Right renal cortex interstitium (tissue), 3 donors: ENCODE measurements at regions not wholly inside any gene's neighbourhood (a gene's known extent, or its start where the extent isn't known, plus 50 kb on each side); places are given as distances from the start of the nearest gene placed in this dataset.

Experiments
- DNase-seq, 3 donors: peaks; one replicate each; pipeline ENCODE4 v3.0.0-alpha.2; 2013; ENCODE audit warnings: low read depth in 3 of 3, low spot score in 2 of 3

- DNase-seq, result no peak
Measured at GRCh38 chr13:103762523-103762922, 696.3 kb upstream of the SLC10A2 start.

- DNase-seq, result no peak
Measured at GRCh38 chr13:103759361-103759760, 693.1 kb upstream of the SLC10A2 start.

GRCh38 chr13:103758222-103758621 lies 692.0 kb upstream of the SLC10A2 start:
- DNase-seq, result no peak

- DNase-seq, result no peak
Measured at GRCh38 chr13:103757361-103757760, 691.1 kb upstream of the SLC10A2 start.

GRCh38 chr13:103754783-103755182 lies 688.6 kb upstream of the SLC10A2 start:
- DNase-seq, result no peak

GRCh38 chr13:103734837-103735236 lies 668.6 kb upstream of the SLC10A2 start:
- DNase-seq, result no peak

- no peak for DNase-seq
Measured at GRCh38 chr13:103731959-103732358, 665.7 kb upstream of the SLC10A2 start.

DNA sequence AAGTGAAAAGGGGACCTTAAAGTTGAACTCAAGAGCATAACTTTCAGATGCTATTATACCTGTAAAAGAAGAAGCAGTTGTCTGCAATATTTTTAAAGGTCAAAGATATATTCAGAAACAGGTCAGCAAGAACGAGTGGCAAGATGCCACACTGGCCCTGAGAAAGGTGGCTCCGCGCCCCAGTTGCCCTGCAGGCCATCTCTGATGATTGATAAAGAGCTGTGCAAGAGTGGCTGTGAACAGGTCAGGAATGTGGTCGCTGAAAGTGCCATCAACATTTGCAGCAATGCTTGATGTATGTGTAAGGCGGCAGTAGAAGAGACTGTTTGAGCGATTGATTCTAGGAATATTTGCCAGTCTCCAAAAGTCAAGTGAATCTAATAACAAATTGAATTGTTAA lies 664.2 kb upstream of the SLC10A2 start:
- no peak for DNase-seq

- DNase-seq, result no peak
Measured at GRCh38 chr13:103726808-103727207, 660.6 kb upstream of the SLC10A2 start.

DNA sequence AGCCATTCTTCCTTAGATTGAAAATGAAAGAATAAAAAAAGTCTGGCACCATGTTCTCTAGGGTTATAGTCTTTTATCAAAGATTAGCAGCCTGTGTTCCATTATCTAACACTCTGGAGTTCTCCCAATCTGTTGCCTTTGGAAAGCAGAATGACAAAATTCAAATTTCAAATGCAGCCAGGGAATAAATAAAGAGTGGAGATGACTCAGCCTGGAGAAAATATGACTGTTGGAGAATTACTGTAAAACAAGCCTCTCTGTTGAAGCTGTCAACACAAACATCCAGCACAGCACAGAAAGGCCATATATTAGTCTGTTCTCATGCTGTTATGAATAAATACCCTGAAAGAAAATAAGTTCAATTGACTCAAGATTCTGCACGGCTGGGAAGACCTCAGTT lies 650.5 kb upstream of the SLC10A2 start:
- no peak for DNase-seq

- DNase-seq, result no peak
Measured at GRCh38 chr13:103715335-103715734, 649.1 kb upstream of the SLC10A2 start.

DNA sequence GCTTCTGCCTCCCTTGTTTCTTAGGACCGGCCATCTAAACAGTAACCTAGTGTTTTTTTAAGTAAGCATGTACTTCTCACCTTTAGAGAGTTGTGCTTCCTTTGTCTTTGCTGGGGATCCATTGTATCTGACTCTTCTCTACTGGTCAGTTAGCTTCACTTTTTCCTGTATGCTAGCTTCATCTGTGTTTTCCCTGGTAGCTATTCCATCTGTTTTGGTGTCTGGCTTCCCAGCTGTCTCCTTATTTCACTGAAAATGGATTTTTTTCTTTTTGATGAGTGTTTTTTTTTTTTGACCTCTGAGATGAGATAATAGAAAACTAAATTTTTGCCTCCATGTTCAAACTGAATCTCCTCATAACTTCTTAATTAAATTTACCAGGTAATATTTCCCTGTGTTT lies 637.0 kb upstream of the SLC10A2 start:
- no peak for DNase-seq

DNA sequence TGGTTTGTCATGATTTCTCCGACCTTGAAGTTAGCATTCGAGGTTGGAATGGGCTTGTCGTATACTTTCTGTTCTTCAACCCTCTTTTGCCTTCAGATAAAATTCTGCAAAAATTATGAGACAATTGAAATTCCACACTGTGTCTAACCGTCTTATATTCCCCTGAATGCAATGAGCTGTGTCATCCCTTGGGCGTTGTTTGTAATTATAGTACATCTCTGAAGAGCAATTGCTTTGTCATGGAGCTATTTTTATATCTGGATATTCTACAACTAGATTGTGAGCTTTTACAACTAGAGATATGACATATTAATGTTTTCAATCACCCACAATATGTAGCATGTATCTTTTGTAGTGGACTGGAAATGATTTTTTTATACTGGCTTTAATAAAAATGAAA lies 631.8 kb upstream of the SLC10A2 start:
- DNase-seq, result no peak

DNA sequence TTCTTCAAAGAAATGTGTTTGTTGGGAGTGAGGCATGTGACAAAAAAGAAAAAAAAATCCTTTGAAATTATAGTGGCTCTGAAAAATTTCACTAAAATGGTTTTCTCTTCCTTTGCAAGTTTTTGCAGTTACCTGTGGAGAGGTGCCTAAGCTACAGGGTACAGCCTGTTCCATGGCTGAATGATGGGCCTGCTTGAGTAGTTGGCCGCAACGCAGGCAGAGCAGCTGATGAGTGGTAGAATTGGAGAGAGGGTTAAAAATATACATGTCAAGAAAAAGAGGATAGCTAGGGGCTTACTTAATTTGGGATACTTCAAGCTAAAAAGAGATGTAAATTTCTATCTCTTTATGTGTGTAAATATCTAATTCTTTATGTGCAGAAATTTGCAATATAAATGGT lies 629.1 kb upstream of the SLC10A2 start:
- no peak for DNase-seq

GRCh38 chr13:103694471-103694870 lies 628.3 kb upstream of the SLC10A2 start:
- no peak for DNase-seq

GRCh38 chr13:103694033-103694432 lies 627.8 kb upstream of the SLC10A2 start:
- DNase-seq, result no peak

- DNase-seq, result no peak
Measured at GRCh38 chr13:103692442-103692841, 626.2 kb upstream of the SLC10A2 start.

DNA sequence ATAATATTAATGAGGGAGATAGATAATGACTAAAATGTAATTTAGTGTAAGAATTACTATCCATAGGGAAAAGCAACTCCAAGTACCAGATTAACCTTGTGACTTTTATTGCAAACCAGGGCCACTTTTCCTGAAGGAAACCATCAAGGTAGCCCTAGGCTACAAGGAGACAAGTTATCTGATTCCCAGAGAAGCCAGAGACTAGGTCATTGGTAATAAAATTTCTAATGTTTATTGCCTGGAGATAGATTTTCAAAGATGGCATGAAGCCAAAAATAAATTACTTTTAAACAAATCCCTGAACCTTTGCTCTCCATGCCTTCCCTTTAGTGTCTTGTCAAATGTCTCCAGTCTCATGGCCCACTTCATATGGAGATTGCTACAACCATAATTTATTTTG lies 610.1 kb upstream of the SLC10A2 start:
- DNase-seq, result no peak

DNA sequence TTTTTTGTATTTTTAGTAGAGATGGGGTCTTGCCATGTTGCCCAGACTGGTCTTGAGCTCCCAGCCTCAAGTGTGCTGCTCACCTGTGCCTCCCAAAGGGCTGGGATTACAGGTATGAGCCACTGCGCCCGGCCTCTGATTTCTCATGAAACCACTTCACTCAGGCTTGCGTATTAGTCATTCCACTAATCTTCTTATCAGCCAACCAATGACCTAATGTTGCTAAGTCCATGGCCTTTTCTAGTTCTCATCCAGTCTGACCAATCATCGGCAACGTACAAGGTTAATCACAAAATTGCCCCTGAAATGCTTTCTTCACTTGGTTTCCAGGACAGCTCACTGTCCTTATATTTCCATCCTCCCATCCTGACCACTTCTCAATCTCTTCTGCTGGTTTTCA lies 605.3 kb upstream of the SLC10A2 start:
- DNase-seq, result no peak

- no peak for DNase-seq
Measured at GRCh38 chr13:103663996-103664395, 597.8 kb upstream of the SLC10A2 start.

GRCh38 chr13:103656311-103656710 lies 590.1 kb upstream of the SLC10A2 start:
- no peak for DNase-seq

DNA sequence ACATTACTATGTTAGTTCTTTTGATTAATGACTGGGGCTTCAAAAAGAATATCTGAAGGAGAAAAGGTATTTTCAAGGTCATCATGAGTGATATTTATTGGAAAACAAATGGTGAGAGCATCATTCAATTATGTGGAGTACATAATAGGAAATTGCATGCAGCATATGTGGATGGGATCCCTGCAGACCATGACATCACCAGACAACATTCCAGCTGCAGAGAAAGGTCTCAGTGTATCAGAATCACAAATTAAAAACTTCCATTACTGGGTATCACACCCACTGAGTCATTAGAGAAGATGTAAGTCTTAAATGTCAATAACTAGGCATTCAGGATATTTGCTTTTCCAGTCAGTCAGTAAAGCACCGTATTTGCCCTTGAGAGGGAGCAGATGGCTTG lies 574.4 kb upstream of the SLC10A2 start:
- no peak for DNase-seq

DNA sequence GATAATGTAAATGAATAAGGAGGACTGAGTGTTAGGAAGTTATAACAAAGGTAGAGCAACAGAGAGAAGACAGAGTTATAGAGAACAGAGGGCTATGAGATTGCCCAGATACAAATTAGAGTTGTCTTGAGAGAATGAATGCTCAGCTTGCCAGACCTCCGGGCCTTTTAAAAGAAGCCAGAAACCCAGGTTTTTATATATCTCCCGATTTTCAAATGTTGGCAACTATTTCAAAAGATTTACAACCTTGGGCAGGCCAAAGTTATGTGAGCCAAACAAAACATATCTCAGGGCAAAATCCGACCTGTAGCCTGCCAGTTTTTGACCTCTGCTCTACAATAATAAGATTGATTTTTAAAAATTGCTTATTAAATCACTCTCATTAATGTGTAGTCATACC lies 573.1 kb upstream of the SLC10A2 start:
- no peak for DNase-seq

GRCh38 chr13:103638706-103639105 lies 572.5 kb upstream of the SLC10A2 start:
- DNase-seq, result no peak
